GM12873 (cell line): ENCODE measurements at regions not wholly inside any gene's neighbourhood (a gene's known extent, or its start where the extent isn't known, plus 50 kb on each side); places are given as distances from the start of the nearest gene placed in this dataset.

Experiments used
- CTCF ChIP-seq: IDR thresholded peaks from 2 replicates; pipeline ENCODE4 v1.5.1; 2012; ENCODE audit warnings: low read depth, mild to moderate bottlenecking, moderate library complexity, low read length, control low read depth; ENCODE audit not compliant: insufficient read depth; ENCODE audit errors: missing control alignments

GRCh38 chr22:48948575-48949170 is 879.0 kb downstream of the BRD1 start:
- no peak for TF ChIP-seq CTCF

- no peak for TF ChIP-seq CTCF
These were observed 880.0 kb downstream of the BRD1 start for GRCh38 chr22:48947636-48948035.

- no peak for TF ChIP-seq CTCF
These were observed 881.8 kb downstream of the BRD1 start for GRCh38 chr22:48945621-48946458.

GRCh38 chr22:48944751-48945620 is 882.7 kb downstream of the BRD1 start:
- TF ChIP-seq CTCF, result no peak

GRCh38 chr22:48944433-48944750 is 883.3 kb downstream of the BRD1 start:
- no peak for TF ChIP-seq CTCF

GRCh38 chr22:48943567-48944432 is 883.9 kb downstream of the BRD1 start:
- no peak for TF ChIP-seq CTCF
